Stimulated activated effector memory CD8-positive, alpha-beta T cell treated with anti-CD3 and anti-CD28 coated beads, Interleukin-12 subunit alpha, Interleukin-12 subunit beta, amount 100 ng/mL, for 72 hours (primary cell): ENCODE measurements at regions not wholly inside any gene's neighbourhood (a gene's known extent, or its start where the extent isn't known, plus 50 kb on each side); places are given as distances from the start of the nearest gene placed in this dataset.
"Not testable (repeated sequence)": the region's sequence is repeated elsewhere in the genome, so short reads cannot be mapped to it uniquely, and the experiment has no call there.

ENCODE experiments used
- ATAC-seq: fragments of 150-1000 bp; cut with Tn5 transposase; 2 replicates; pipeline ENCODE4 v1.10.0; 2021
- DNase-seq, 2 donors: peaks; one replicate each; pipeline ENCODE4 v3.0.0; 2021 to 2022; ENCODE audit warnings: low spot score in 2 of 2
- H3K27ac Mint-ChIP-seq: one replicate; pipeline ENCODE4 v1.8.0; 2022; ENCODE audit warnings: mild to moderate bottlenecking, mixed read lengths
- H3K36me3 Mint-ChIP-seq: one replicate; pipeline ENCODE4 v1.8.0; 2022; ENCODE audit warnings: mild to moderate bottlenecking, mixed read lengths
- H3K4me1 Mint-ChIP-seq: one replicate; pipeline ENCODE4 v1.8.0; 2022; ENCODE audit warnings: mixed read lengths
- H3K4me3 Mint-ChIP-seq: one replicate; pipeline ENCODE4 v1.8.0; 2022; ENCODE audit warnings: mild to moderate bottlenecking, mixed read lengths
- H3K9me3 Mint-ChIP-seq: one replicate; pipeline ENCODE4 v1.8.0; 2022; ENCODE audit warnings: mixed read lengths

GRCh38 chr6:9711365-9711764 is 703.5 kb downstream of the TFAP2A start:
- no peak overlapping the region for H3K27ac Mint-ChIP-seq
- no peak for DNase-seq
- no peaks in the 10 kb centered on the region for H3K9me3 Mint-ChIP-seq
- H3K4me1 Mint-ChIP-seq = no peaks in the 10 kb centered on the region
- H3K36me3 Mint-ChIP-seq = no peaks in the 10 kb centered on the region
- H3K4me3 Mint-ChIP-seq = no peak overlapping the region
- no peak for ATAC-seq

GRCh38 chr6:9710574-9710973 is 704.3 kb downstream of the TFAP2A start:
- H3K9me3 Mint-ChIP-seq = no peaks in the 10 kb centered on the region
- no peak for ATAC-seq
- no peak overlapping the region for H3K4me3 Mint-ChIP-seq
- no peaks in the 10 kb centered on the region for H3K4me1 Mint-ChIP-seq
- no peak for DNase-seq
- H3K27ac Mint-ChIP-seq = no peak overlapping the region
- no peaks in the 10 kb centered on the region for H3K36me3 Mint-ChIP-seq

- Mint-ChIP-seq H3K27ac (no peak overlapping the region), H3K36me3 (no peaks in the 10 kb centered on the region), H3K4me3 (no peak overlapping the region), H3K4me1 (no peaks in the 10 kb centered on the region), H3K9me3 (no peaks in the 10 kb centered on the region)
- DNase-seq (no peak), ATAC-seq (no peak)
Measured at GRCh38 chr6:9708600-9708999, 706.3 kb downstream of the TFAP2A start.

- H3K27ac Mint-ChIP-seq = no peak overlapping the region
- DNase-seq (no peak), ATAC-seq (no peak)
- peaks cover 1% of the 10 kb centered on the region for H3K9me3 Mint-ChIP-seq
- no peaks in the 10 kb centered on the region for H3K36me3 Mint-ChIP-seq
- no peaks in the 10 kb centered on the region for H3K4me1 Mint-ChIP-seq
- H3K4me3 Mint-ChIP-seq = no peak overlapping the region
Measured at GRCh38 chr6:9704989-9705388, 709.9 kb downstream of the TFAP2A start.

- Mint-ChIP-seq H3K4me3 (no peak overlapping the region), H3K27ac (no peak overlapping the region), H3K36me3 (no peaks in the 10 kb centered on the region), H3K9me3 (peaks cover 3% of the 10 kb centered on the region), H3K4me1 (no peaks in the 10 kb centered on the region)
- no peak for DNase-seq
- ATAC-seq = no peak
Measured at GRCh38 chr6:9702914-9703313, 712.0 kb downstream of the TFAP2A start.

GRCh38 chr6:9699888-9700287 is 715.0 kb downstream of the TFAP2A start:
- H3K27ac Mint-ChIP-seq = no peak overlapping the region
- H3K4me3 Mint-ChIP-seq = no peak overlapping the region
- DNase-seq (no peak), ATAC-seq (no peak)
- peaks cover 3% of the 10 kb centered on the region for H3K9me3 Mint-ChIP-seq
- H3K4me1 Mint-ChIP-seq = no peaks in the 10 kb centered on the region
- H3K36me3 Mint-ChIP-seq = no peaks in the 10 kb centered on the region

GRCh38 chr6:9697263-9697931 is 717.5 kb downstream of the TFAP2A start:
- ATAC-seq (no peak), DNase-seq (no peak)
- Mint-ChIP-seq H3K4me1 (no peaks in the 10 kb centered on the region), H3K9me3 (peaks cover 3% of the 10 kb centered on the region), H3K4me3 (no peak overlapping the region), H3K27ac (no peak overlapping the region), H3K36me3 (no peaks in the 10 kb centered on the region)

GRCh38 chr6:9690388-9690787 is 724.5 kb downstream of the TFAP2A start:
- Mint-ChIP-seq H3K4me3 (no peak overlapping the region), H3K27ac (no peak overlapping the region), H3K9me3 (no peaks in the 10 kb centered on the region), H3K4me1 (no peaks in the 10 kb centered on the region), H3K36me3 (no peaks in the 10 kb centered on the region)
- ATAC-seq (no peak), DNase-seq (no peak)

- not testable (repeated sequence) for ATAC-seq, H3K36me3 Mint-ChIP-seq, H3K4me3 Mint-ChIP-seq, DNase-seq, H3K4me1 Mint-ChIP-seq, H3K27ac Mint-ChIP-seq
- peaks cover 13% of the 10 kb centered on the region for H3K9me3 Mint-ChIP-seq
Measured at GRCh38 chr6:9680727-9681126, 734.1 kb downstream of the TFAP2A start.

- peaks cover 4% of the 10 kb centered on the region for H3K9me3 Mint-ChIP-seq
- ATAC-seq = no peak
- no peaks in the 10 kb centered on the region for H3K4me1 Mint-ChIP-seq
Measured at GRCh38 chr6:9675122-9675521, 739.8 kb downstream of the TFAP2A start.

GRCh38 chr6:9659848-9660247 is 755.0 kb downstream of the TFAP2A start:
- Mint-ChIP-seq H3K4me3 (no peak overlapping the region), H3K27ac (no peak overlapping the region), H3K36me3 (no peaks in the 10 kb centered on the region), H3K9me3 (peaks cover 14% of the 10 kb centered on the region), H3K4me1 (no peaks in the 10 kb centered on the region)
- ATAC-seq (no peak), DNase-seq (no peak)

More at GRCh38 chr6:9675122-9675521, 739.8 kb downstream of the TFAP2A start:
- H3K36me3 Mint-ChIP-seq = no peaks in the 10 kb centered on the region
- no peak overlapping the region for H3K4me3 Mint-ChIP-seq
- no peak overlapping the region for H3K27ac Mint-ChIP-seq
- DNase-seq = no peak

- Mint-ChIP-seq H3K36me3 (no peaks in the 10 kb centered on the region), H3K9me3 (peaks cover 18% of the 10 kb centered on the region), H3K27ac (no peak overlapping the region), H3K4me3 (no peak overlapping the region), H3K4me1 (no peaks in the 10 kb centered on the region)
- no peak for DNase-seq
- ATAC-seq = no peak
Measured at GRCh38 chr6:9657994-9658393, 756.9 kb downstream of the TFAP2A start.

- H3K4me1 Mint-ChIP-seq = no peaks in the 10 kb centered on the region
- H3K4me3 Mint-ChIP-seq = no peak overlapping the region
- H3K9me3 Mint-ChIP-seq = peaks cover 6% of the 10 kb centered on the region
- H3K36me3 Mint-ChIP-seq = no peaks in the 10 kb centered on the region
- DNase-seq (no peak), ATAC-seq (no peak)
- H3K27ac Mint-ChIP-seq = no peak overlapping the region
Measured at GRCh38 chr6:9647599-9647998, 767.3 kb downstream of the TFAP2A start.

- Mint-ChIP-seq H3K4me1 (no peaks in the 10 kb centered on the region), H3K9me3 (peaks cover 6% of the 10 kb centered on the region), H3K36me3 (no peaks in the 10 kb centered on the region), H3K4me3 (no peak overlapping the region), H3K27ac (no peak overlapping the region)
- ATAC-seq (no peak), DNase-seq (no peak)
Measured at GRCh38 chr6:9647071-9647445, 767.8 kb downstream of the TFAP2A start.

GRCh38 chr6:9646342-9647070 is 768.4 kb downstream of the TFAP2A start:
- H3K4me3 Mint-ChIP-seq = no peak overlapping the region
- no peak overlapping the region for H3K27ac Mint-ChIP-seq
- H3K36me3 Mint-ChIP-seq = no peaks in the 10 kb centered on the region
- H3K4me1 Mint-ChIP-seq = no peaks in the 10 kb centered on the region
- no peak for ATAC-seq
- no peak for DNase-seq
- H3K9me3 Mint-ChIP-seq = peaks cover 6% of the 10 kb centered on the region

- no peaks in the 10 kb centered on the region for H3K4me1 Mint-ChIP-seq
- H3K9me3 Mint-ChIP-seq = peaks cover 8% of the 10 kb centered on the region
- no peak for ATAC-seq
- no peak overlapping the region for H3K4me3 Mint-ChIP-seq
- no peak overlapping the region for H3K27ac Mint-ChIP-seq
- DNase-seq = no peak
- no peaks in the 10 kb centered on the region for H3K36me3 Mint-ChIP-seq
Measured at GRCh38 chr6:9638861-9639260, 776.0 kb downstream of the TFAP2A start.
